Body of pancreas (tissue), 4 donors: ENCODE measurements at regions not wholly inside any gene's neighbourhood (a gene's known extent, or its start where the extent isn't known, plus 50 kb on each side); places are given as distances from the start of the nearest gene placed in this dataset.
"Not testable (repeated sequence)": the region's sequence is repeated elsewhere in the genome, so short reads cannot be mapped to it uniquely, and the experiment has no call there.

ENCODE experiments used
- ATAC-seq: fragments of 150-250 bp; one replicate; pipeline ENCODE4 v1.9.1; 2016
- DNase-seq, 4 donors: peaks; one replicate each; pipeline ENCODE4 v3.0.0-alpha.2; 2019
- H3K27ac ChIP-seq, 4 donors: fragments of 200-600 bp; sonication (generic); 1 replicate in 3 of 4; 2 replicates in 1 of 4; pipeline versions ENCODE4 v1.5.1 to v1.6.1; 2016 to 2019; ENCODE audit warnings: mild to moderate bottlenecking in 1 of 4, mixed read lengths in 1 of 4, moderate library complexity in 1 of 4
- H3K27me3 ChIP-seq, 2 donors: fragments of 200-600 bp; sonication (generic); one replicate each; pipeline ENCODE4 v1.6.0; 2016; ENCODE audit warnings: mild to moderate bottlenecking in 1 of 2
- H3K36me3 ChIP-seq, 2 donors: fragments of 200-600 bp; sonication (generic); replicated peaks in 1 of 2; 2 replicates each; pipeline ENCODE4 v1.5.1; 2016; ENCODE audit warnings: low read depth in 2 of 2; ENCODE audit not compliant: insufficient read depth in 1 of 2
- H3K4me1 ChIP-seq: fragments of 200-600 bp; sonication (generic); one replicate; pipeline ENCODE4 v1.6.0; 2016
- H3K4me3 ChIP-seq, 2 donors: fragments of 200-600 bp; sonication (generic); 1 replicate in 1 of 2; 2 replicates in 1 of 2; pipeline ENCODE4 v1.5.1; 2016 to 2019
- H3K9me3 ChIP-seq, 3 donors: fragments of 200-600 bp; sonication (generic); 1 replicate in 2 of 3; 2 replicates in 1 of 3; pipeline ENCODE4 v1.5.1; 2016
- CTCF ChIP-seq, 7 experiments: fragments of 450-650 bp in 4 of 7; fragments of 200-600 bp in 3 of 7; sonication (generic) in 3 of 7; IDR thresholded peaks; one replicate each; pipeline ENCODE4 v1.5.1; 2016 to 2019; ENCODE audit warnings: antibody characterized with exemption in 7 of 7
- POLR2A ChIP-seq, 3 donors: fragments of 450-650 bp; IDR thresholded peaks; one replicate each; pipeline ENCODE4 v1.6.1; 2016; ENCODE audit warnings: antibody characterized with exemption in 3 of 3, mild to moderate bottlenecking in 2 of 3
- WGBS, 2 donors: methylation state at CpG; one replicate each; pipeline ENCODE4 v1.1.5; 2017; 5-methylcytosine and 5-hydroxymethylcytosine counted together
- intact Hi-C: fragments of 100-400 bp; cut with DNase I; formaldehyde crosslinking; loops from one replicate; pipeline ENCODE4 v1.15.1; 2023

- DNase-seq (no peak), ATAC-seq (peak; percentile 40)
- WGBS, 2 donors: 74 to 77% methylated on average over 3 of the region's 3 CpGs
- TF ChIP-seq CTCF (IDR thresholded peaks at IDR 0.05) (no peak), POLR2A (IDR thresholded peaks at IDR 0.05) (no peak)
- peak overlapping the region in 1 of 4 donors; percentile 46 for H3K27ac ChIP-seq
- no peaks in the 10 kb centered on the region for H3K4me1 ChIP-seq
- no peak overlapping the region for H3K4me3 ChIP-seq
- intact Hi-C loops: no loop called here
- no peaks in the 10 kb centered on the region for H3K36me3 ChIP-seq
- H3K9me3 ChIP-seq: no peaks in the 10 kb centered on the region
- H3K27me3 ChIP-seq: no peaks in the 10 kb centered on the region
Measured at GRCh38 chr10:3372281-3372680, 199.7 kb upstream of the PITRM1 start.

GRCh38 chr10:3371624-3372023 lies 199.0 kb upstream of the PITRM1 start:
- H3K27ac ChIP-seq, H3K4me1 ChIP-seq, H3K27me3 ChIP-seq, H3K4me3 ChIP-seq, DNase-seq, H3K9me3 ChIP-seq, H3K36me3 ChIP-seq, ATAC-seq, intact Hi-C loops: not testable (repeated sequence)

GRCh38 chr10:3366735-3367405 lies 194.3 kb upstream of the PITRM1 start:
- no peaks in the 10 kb centered on the region for H3K36me3 ChIP-seq
- DNase-seq (no peak), ATAC-seq (no peak)
- H3K9me3 ChIP-seq: no peaks in the 10 kb centered on the region
- intact Hi-C loops: no loop called here
- H3K4me3 ChIP-seq: no peak overlapping the region
- no peaks in the 10 kb centered on the region for H3K27me3 ChIP-seq
- WGBS, 2 donors: 81 to 82% methylated on average over 6 of the region's 6 CpGs
- H3K4me1 ChIP-seq: peaks cover 10% of the 10 kb centered on the region
- H3K27ac ChIP-seq: no peak overlapping the region
- TF ChIP-seq CTCF (IDR thresholded peaks at IDR 0.05): no peak
- TF ChIP-seq POLR2A (IDR thresholded peaks at IDR 0.05): no peak

- TF ChIP-seq POLR2A (IDR thresholded peaks at IDR 0.05): no peak
- intact Hi-C loops: no loop called here
- Histone ChIP-seq H3K36me3 (no peaks in the 10 kb centered on the region), H3K4me3 (no peak overlapping the region), H3K4me1 (peaks cover 10% of the 10 kb centered on the region), H3K9me3 (no peaks in the 10 kb centered on the region), H3K27me3 (no peaks in the 10 kb centered on the region), H3K27ac (peak overlapping the region in 1 of 4 donors; percentile 20)
- no peak for DNase-seq
- 25 to 26% methylated on average over 1 of the region's 1 CpG for WGBS, 2 donors
- no peak for ATAC-seq
Measured at GRCh38 chr10:3366043-3366442, 193.5 kb upstream of the PITRM1 start.

GRCh38 chr10:3365630-3366029 lies 193.0 kb upstream of the PITRM1 start:
- peak overlapping the region in 1 of 4 donors; percentile 20 for H3K27ac ChIP-seq

More at GRCh38 chr10:3365630-3366029, 193.0 kb upstream of the PITRM1 start:
- H3K4me1 ChIP-seq: peaks cover 10% of the 10 kb centered on the region
- no peak overlapping the region for H3K4me3 ChIP-seq
- no peaks in the 10 kb centered on the region for H3K27me3 ChIP-seq
- no peak for DNase-seq
- WGBS, 2 donors: 31 to 32% methylated on average over 7 of the region's 7 CpGs
- TF ChIP-seq POLR2A (IDR thresholded peaks at IDR 0.05) (no peak), CTCF (IDR thresholded peaks at IDR 0.05) (no peak)
- no peaks in the 10 kb centered on the region for H3K36me3 ChIP-seq
- ATAC-seq: peak; percentile 74
- H3K9me3 ChIP-seq: no peaks in the 10 kb centered on the region
- intact Hi-C loops: no loop called here
